ENCODE measurements at regions not wholly inside any gene's neighbourhood (a gene's known extent, or its start where the extent isn't known, plus 50 kb on each side); places are given as distances from the start of the nearest gene placed in this dataset.
"Not testable (repeated sequence)": the region's sequence is repeated elsewhere in the genome, so short reads cannot be mapped to it uniquely, and the experiment has no call there.

DNA sequence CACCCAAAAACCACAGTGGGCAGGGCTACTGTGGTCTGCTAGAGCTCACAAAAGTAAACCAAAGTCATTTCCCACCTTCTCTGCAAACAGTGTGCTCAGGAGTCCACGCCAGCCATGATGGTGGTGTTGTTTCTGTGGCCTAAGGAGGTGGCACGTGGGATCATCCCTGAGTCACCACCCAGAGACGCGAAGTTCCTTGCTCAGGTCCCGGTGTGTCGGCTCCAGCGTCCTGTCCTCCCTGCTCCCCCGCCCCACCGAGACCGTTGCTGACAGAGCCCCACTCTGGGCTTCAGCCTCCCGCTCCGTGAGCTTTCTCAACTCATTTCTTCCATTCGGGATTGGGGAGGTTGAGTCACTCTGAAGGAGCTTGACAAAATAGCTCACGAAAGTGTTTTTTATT is 118.7 kb downstream of the NPTX2 start:
- DNase-seq (ENCODE audit: low spot score), result no peak
- Histone ChIP-seq H3K14ac (ENCODE audit: low read length) (no peak overlapping the region), H4K8ac (ENCODE audit: low read depth, low read length) (no peak overlapping the region), H3K4me2 (ENCODE audit: insufficient read depth, low read length, poor library complexity, severe bottlenecking) (no peak overlapping the region), H4K91ac (ENCODE audit: low read depth, low read length, poor library complexity) (no peak overlapping the region), H2BK15ac (ENCODE audit: low read length) (no peak overlapping the region), H3K27ac (replicated peaks; ENCODE audit: low read length) (no peak overlapping the region), H2BK5ac (ENCODE audit: low read length) (no peak overlapping the region), H2BK120ac (ENCODE audit: low read depth, low read length) (no peak overlapping the region), H3K36me3 (replicated peaks in 1 of 2; ENCODE audit: control insufficient read depth in 2 of 2, insufficient read depth in 2 of 2, low read length in 2 of 2) (no peaks in the 10 kb centered on the region), H3K9ac (ENCODE audit: low read depth, low read length, poor library complexity) (no peak overlapping the region), H2AFZ (ENCODE audit: low read length) (no peak overlapping the region), H3K9me3 (replicated peaks in 1 of 2; ENCODE audit: control insufficient read depth in 2 of 2, insufficient read depth in 1 of 2, low read depth in 1 of 2, low read length in 2 of 2) (no peaks in the 10 kb centered on the region), H3K79me1 (ENCODE audit: low read depth, low read length) (no peaks in the 10 kb centered on the region), H3K4me3 (ENCODE audit: low read length in 2 of 2) (peak overlapping the region in 1 of 2 donors; percentile 60), H3K27me3 (ENCODE audit: control insufficient read depth in 3 of 3, insufficient read depth in 3 of 3, low read depth in 1 of 3, low read length in 3 of 3) (no peaks in the 10 kb centered on the region), H3K4ac (ENCODE audit: low read length) (no peak overlapping the region), H3K23ac (ENCODE audit: low read depth, low read length, poor library complexity) (no peak overlapping the region), H2BK12ac (ENCODE audit: low read length) (no peak overlapping the region), H3K18ac (ENCODE audit: low read length) (no peak overlapping the region), H2AK5ac (ENCODE audit: low read depth, low read length) (no peak overlapping the region), H3K4me1 (ENCODE audit: control insufficient read depth in 2 of 2, insufficient read depth in 1 of 2, low read depth in 1 of 2, low read length in 2 of 2) (no peaks in the 10 kb centered on the region)
- no CpG with 5 or more reads among the region's 14 CpGs for WGBS, 2 donors (ENCODE audit: extremely low coverage in 2 of 2, insufficient read length in 2 of 2, insufficient replicate concordance in 1 of 2)

DNA sequence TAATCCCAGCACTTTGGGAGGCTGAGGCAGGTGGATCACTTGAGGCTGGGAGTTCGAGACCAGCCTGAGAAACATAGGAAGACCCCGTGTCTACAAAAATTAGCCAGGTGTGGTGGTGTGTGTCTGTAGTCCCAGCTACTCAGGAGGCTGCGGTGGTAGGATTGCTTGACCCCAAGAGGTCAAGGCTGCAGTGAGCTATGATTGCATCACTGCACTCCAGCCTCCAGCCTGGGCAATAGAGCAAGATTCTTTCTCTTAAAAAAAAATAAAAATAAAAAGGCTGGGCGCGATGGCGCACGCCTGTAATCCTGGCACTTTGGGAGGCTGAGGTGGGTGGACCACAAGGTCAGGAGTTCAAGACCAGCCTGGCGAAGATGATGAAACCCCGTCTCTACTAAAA is 119.4 kb downstream of the NPTX2 start:
- H3K4me1 ChIP-seq (ENCODE audit: control insufficient read depth in 2 of 2, insufficient read depth in 1 of 2, low read depth in 1 of 2, low read length in 2 of 2); H3K27me3 ChIP-seq (ENCODE audit: control insufficient read depth in 3 of 3, insufficient read depth in 3 of 3, low read depth in 1 of 3, low read length in 3 of 3); H3K79me1 ChIP-seq (ENCODE audit: low read depth, low read length); H3K9ac ChIP-seq (ENCODE audit: low read depth, low read length, poor library complexity); H2AFZ ChIP-seq (ENCODE audit: low read length); H3K4ac ChIP-seq (ENCODE audit: low read length); H4K91ac ChIP-seq (ENCODE audit: low read depth, low read length, poor library complexity); H3K36me3 ChIP-seq (replicated peaks in 1 of 2; ENCODE audit: control insufficient read depth in 2 of 2, insufficient read depth in 2 of 2, low read length in 2 of 2); H3K9me3 ChIP-seq (replicated peaks in 1 of 2; ENCODE audit: control insufficient read depth in 2 of 2, insufficient read depth in 1 of 2, low read depth in 1 of 2, low read length in 2 of 2); H3K4me2 ChIP-seq (ENCODE audit: insufficient read depth, low read length, poor library complexity, severe bottlenecking); DNase-seq (ENCODE audit: low spot score); H2BK12ac ChIP-seq (ENCODE audit: low read length); H2BK15ac ChIP-seq (ENCODE audit: low read length); H3K18ac ChIP-seq (ENCODE audit: low read length); H3K4me3 ChIP-seq (ENCODE audit: low read length in 2 of 2); H3K14ac ChIP-seq (ENCODE audit: low read length); H3K23ac ChIP-seq (ENCODE audit: low read depth, low read length, poor library complexity); H2AK5ac ChIP-seq (ENCODE audit: low read depth, low read length); H2BK120ac ChIP-seq (ENCODE audit: low read depth, low read length); H3K27ac ChIP-seq (replicated peaks; ENCODE audit: low read length); H4K8ac ChIP-seq (ENCODE audit: low read depth, low read length); H2BK5ac ChIP-seq (ENCODE audit: low read length): not testable (repeated sequence)
- WGBS, 2 donors (ENCODE audit: extremely low coverage in 2 of 2, insufficient read length in 2 of 2, insufficient replicate concordance in 1 of 2), result no CpG with 5 or more reads among the region's 9 CpGs

- no peaks in the 10 kb centered on the region for H3K36me3 ChIP-seq (replicated peaks in 1 of 2; ENCODE audit: control insufficient read depth in 2 of 2, insufficient read depth in 2 of 2, low read length in 2 of 2)
- no peak overlapping the region for H2BK120ac ChIP-seq (ENCODE audit: low read depth, low read length)
- H3K27me3 ChIP-seq (ENCODE audit: control insufficient read depth in 3 of 3, insufficient read depth in 3 of 3, low read depth in 1 of 3, low read length in 3 of 3), result no peaks in the 10 kb centered on the region
- H3K4me1 ChIP-seq (ENCODE audit: control insufficient read depth in 2 of 2, insufficient read depth in 1 of 2, low read depth in 1 of 2, low read length in 2 of 2), result no peaks in the 10 kb centered on the region
- H3K4me2 ChIP-seq (ENCODE audit: insufficient read depth, low read length, poor library complexity, severe bottlenecking), result no peak overlapping the region
- H3K18ac ChIP-seq (ENCODE audit: low read length), result peak overlapping the region; percentile 70
- no peak overlapping the region for H2AFZ ChIP-seq (ENCODE audit: low read length)
- H2BK15ac ChIP-seq (ENCODE audit: low read length), result no peak overlapping the region
- no peak overlapping the region for H2BK12ac ChIP-seq (ENCODE audit: low read length)
- H2BK5ac ChIP-seq (ENCODE audit: low read length), result no peak overlapping the region
- H3K9ac ChIP-seq (ENCODE audit: low read depth, low read length, poor library complexity), result no peak overlapping the region
- H3K23ac ChIP-seq (ENCODE audit: low read depth, low read length, poor library complexity), result no peak overlapping the region
- no peak overlapping the region for H3K4me3 ChIP-seq (ENCODE audit: low read length in 2 of 2)
- no peak for DNase-seq (ENCODE audit: low spot score)
- no peak overlapping the region for H3K4ac ChIP-seq (ENCODE audit: low read length)
- H3K9me3 ChIP-seq (replicated peaks in 1 of 2; ENCODE audit: control insufficient read depth in 2 of 2, insufficient read depth in 1 of 2, low read depth in 1 of 2, low read length in 2 of 2), result no peaks in the 10 kb centered on the region
- H2AK5ac ChIP-seq (ENCODE audit: low read depth, low read length), result no peak overlapping the region
- no peak overlapping the region for H4K91ac ChIP-seq (ENCODE audit: low read depth, low read length, poor library complexity)
- H3K14ac ChIP-seq (ENCODE audit: low read length), result no peak overlapping the region
- no peaks in the 10 kb centered on the region for H3K79me1 ChIP-seq (ENCODE audit: low read depth, low read length)
- no peak overlapping the region for H3K27ac ChIP-seq (replicated peaks; ENCODE audit: low read length)
- no CpG with 5 or more reads among the region's 8 CpGs for WGBS, 2 donors (ENCODE audit: extremely low coverage in 2 of 2, insufficient read length in 2 of 2, insufficient replicate concordance in 1 of 2)
- no peak overlapping the region for H4K8ac ChIP-seq (ENCODE audit: low read depth, low read length)
These were observed 120.1 kb downstream of the NPTX2 start for GRCh38 chr7:98737176-98737575.

- no peak overlapping the region for H3K4me3 ChIP-seq (ENCODE audit: low read length in 2 of 2)
- no peak overlapping the region for H4K91ac ChIP-seq (ENCODE audit: low read depth, low read length, poor library complexity)
- no peaks in the 10 kb centered on the region for H3K79me1 ChIP-seq (ENCODE audit: low read depth, low read length)
- no peak overlapping the region for H2BK12ac ChIP-seq (ENCODE audit: low read length)
- H3K27ac ChIP-seq (replicated peaks; ENCODE audit: low read length), result no peak overlapping the region
- H3K4me2 ChIP-seq (ENCODE audit: insufficient read depth, low read length, poor library complexity, severe bottlenecking), result no peak overlapping the region
- peak overlapping the region; percentile 31 for H3K23ac ChIP-seq (ENCODE audit: low read depth, low read length, poor library complexity)
- no peak overlapping the region for H2AFZ ChIP-seq (ENCODE audit: low read length)
- no peaks in the 10 kb centered on the region for H3K4me1 ChIP-seq (ENCODE audit: control insufficient read depth in 2 of 2, insufficient read depth in 1 of 2, low read depth in 1 of 2, low read length in 2 of 2)
- no peak overlapping the region for H3K14ac ChIP-seq (ENCODE audit: low read length)
- no peak overlapping the region for H4K8ac ChIP-seq (ENCODE audit: low read depth, low read length)
- no peak overlapping the region for H2BK5ac ChIP-seq (ENCODE audit: low read length)
- H3K36me3 ChIP-seq (replicated peaks in 1 of 2; ENCODE audit: control insufficient read depth in 2 of 2, insufficient read depth in 2 of 2, low read length in 2 of 2), result no peaks in the 10 kb centered on the region
- no peak for DNase-seq (ENCODE audit: low spot score)
- H3K9me3 ChIP-seq (replicated peaks in 1 of 2; ENCODE audit: control insufficient read depth in 2 of 2, insufficient read depth in 1 of 2, low read depth in 1 of 2, low read length in 2 of 2), result peaks cover 0 to 4% of the 10 kb centered on the region in 2 donors
- no CpG with 5 or more reads among the region's 3 CpGs for WGBS, 2 donors (ENCODE audit: extremely low coverage in 2 of 2, insufficient read length in 2 of 2, insufficient replicate concordance in 1 of 2)
- no peak overlapping the region for H3K4ac ChIP-seq (ENCODE audit: low read length)
- H2BK15ac ChIP-seq (ENCODE audit: low read length), result no peak overlapping the region
- no peak overlapping the region for H2AK5ac ChIP-seq (ENCODE audit: low read depth, low read length)
- H3K27me3 ChIP-seq (ENCODE audit: control insufficient read depth in 3 of 3, insufficient read depth in 3 of 3, low read depth in 1 of 3, low read length in 3 of 3), result no peaks in the 10 kb centered on the region
- H3K18ac ChIP-seq (ENCODE audit: low read length), result peak overlapping the region; percentile 13
- H3K9ac ChIP-seq (ENCODE audit: low read depth, low read length, poor library complexity), result no peak overlapping the region
- H2BK120ac ChIP-seq (ENCODE audit: low read depth, low read length), result no peak overlapping the region
These were observed 123.6 kb downstream of the NPTX2 start for GRCh38 chr7:98740643-98741042.
